ENCODE measurements at regions not wholly inside any gene's neighbourhood (a gene's known extent, or its start where the extent isn't known, plus 50 kb on each side); places are given as distances from the start of the nearest gene placed in this dataset.
"Not testable (repeated sequence)": the region's sequence is repeated elsewhere in the genome, so short reads cannot be mapped to it uniquely, and the experiment has no call there.

- Histone ChIP-seq H3K27me3 (ENCODE audit: control insufficient read depth, insufficient read depth, low read length) (no peaks in the 10 kb centered on the region), H3K9me3 (ENCODE audit: control insufficient read depth, insufficient read depth, low read length) (peaks cover 29% of the 10 kb centered on the region), H3K9ac (ENCODE audit: low read depth, low read length) (no peak overlapping the region)
Measured at GRCh38 chr3:6287088-6287875, 573.6 kb upstream of the GRM7 start.

GRCh38 chr3:6301626-6302025 is 559.3 kb upstream of the GRM7 start:
- Histone ChIP-seq H3K36me3 (ENCODE audit: control insufficient read depth, insufficient read depth, low read length) (no peaks in the 10 kb centered on the region), H3K4me1 (ENCODE audit: control insufficient read depth, insufficient read depth, low read length) (no peaks in the 10 kb centered on the region), H3K4me3 (ENCODE audit: low read depth, low read length) (no peak overlapping the region), H3K9ac (ENCODE audit: low read depth, low read length) (no peak overlapping the region), H3K27me3 (ENCODE audit: control insufficient read depth, insufficient read depth, low read length) (no peaks in the 10 kb centered on the region), H3K27ac (ENCODE audit: low read depth, low read length) (no peak overlapping the region), H3K9me3 (ENCODE audit: control insufficient read depth, insufficient read depth, low read length) (no peaks in the 10 kb centered on the region)

More at GRCh38 chr3:6287088-6287875, 573.6 kb upstream of the GRM7 start:
- H3K27ac ChIP-seq (ENCODE audit: low read depth, low read length) = no peak overlapping the region
- H3K4me1 ChIP-seq (ENCODE audit: control insufficient read depth, insufficient read depth, low read length) = no peaks in the 10 kb centered on the region; the same call in 1 of the 2 replicates
- H3K36me3 ChIP-seq (ENCODE audit: control insufficient read depth, insufficient read depth, low read length) = no peaks in the 10 kb centered on the region
- no peak overlapping the region for H3K4me3 ChIP-seq (ENCODE audit: low read depth, low read length)

GRCh38 chr3:6315906-6316305 is 545.0 kb upstream of the GRM7 start:
- H3K36me3 ChIP-seq (ENCODE audit: control insufficient read depth, insufficient read depth, low read length) = no peaks in the 10 kb centered on the region
- no peak overlapping the region for H3K27ac ChIP-seq (ENCODE audit: low read depth, low read length)
- H3K9me3 ChIP-seq (ENCODE audit: control insufficient read depth, insufficient read depth, low read length) = no peaks in the 10 kb centered on the region

GRCh38 chr3:6321999-6322398 is 538.9 kb upstream of the GRM7 start:
- no peaks in the 10 kb centered on the region for H3K27me3 ChIP-seq (ENCODE audit: control insufficient read depth, insufficient read depth, low read length)
- no peaks in the 10 kb centered on the region for H3K9me3 ChIP-seq (ENCODE audit: control insufficient read depth, insufficient read depth, low read length)
- H3K4me1 ChIP-seq (ENCODE audit: control insufficient read depth, insufficient read depth, low read length) = no peaks in the 10 kb centered on the region
- H3K9ac ChIP-seq (ENCODE audit: low read depth, low read length) = no peak overlapping the region
- H3K27ac ChIP-seq (ENCODE audit: low read depth, low read length) = no peak overlapping the region
- no peaks in the 10 kb centered on the region for H3K36me3 ChIP-seq (ENCODE audit: control insufficient read depth, insufficient read depth, low read length)
- H3K4me3 ChIP-seq (ENCODE audit: low read depth, low read length) = no peak overlapping the region

More at GRCh38 chr3:6315906-6316305, 545.0 kb upstream of the GRM7 start:
- Histone ChIP-seq H3K4me1 (ENCODE audit: control insufficient read depth, insufficient read depth, low read length) (no peaks in the 10 kb centered on the region), H3K27me3 (ENCODE audit: control insufficient read depth, insufficient read depth, low read length) (no peaks in the 10 kb centered on the region), H3K9ac (ENCODE audit: low read depth, low read length) (no peak overlapping the region), H3K4me3 (ENCODE audit: low read depth, low read length) (no peak overlapping the region)

GRCh38 chr3:6326771-6327170 is 534.1 kb upstream of the GRM7 start:
- no peaks in the 10 kb centered on the region for H3K36me3 ChIP-seq (ENCODE audit: control insufficient read depth, insufficient read depth, low read length)
- H3K9me3 ChIP-seq (ENCODE audit: control insufficient read depth, insufficient read depth, low read length) = no peaks in the 10 kb centered on the region
- H3K27me3 ChIP-seq (ENCODE audit: control insufficient read depth, insufficient read depth, low read length) = no peaks in the 10 kb centered on the region
- no peaks in the 10 kb centered on the region for H3K4me1 ChIP-seq (ENCODE audit: control insufficient read depth, insufficient read depth, low read length)
- no peak overlapping the region for H3K27ac ChIP-seq (ENCODE audit: low read depth, low read length)
- no peak overlapping the region for H3K9ac ChIP-seq (ENCODE audit: low read depth, low read length)
- H3K4me3 ChIP-seq (ENCODE audit: low read depth, low read length) = no peak overlapping the region

DNA sequence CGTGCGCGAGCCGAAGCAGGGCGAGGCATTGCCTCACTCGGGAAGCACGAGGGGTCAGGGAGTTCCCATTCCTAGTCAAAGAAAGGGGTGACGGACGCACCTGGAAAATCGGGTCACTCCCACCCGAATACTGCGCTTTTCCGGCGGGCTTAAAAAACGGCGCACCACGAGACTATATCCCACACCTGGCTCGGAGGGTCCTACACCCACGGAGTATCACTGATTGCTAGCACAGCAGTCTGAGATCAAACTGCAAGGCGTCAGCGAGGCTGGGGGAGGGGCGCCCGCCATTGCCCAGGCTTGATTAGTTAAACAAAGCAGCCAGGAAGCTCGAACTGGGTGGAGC is 520.0 kb upstream of the GRM7 start:
- not testable (repeated sequence) for H3K27ac ChIP-seq (ENCODE audit: low read depth, low read length); H3K27me3 ChIP-seq (ENCODE audit: control insufficient read depth, insufficient read depth, low read length); H3K9me3 ChIP-seq (ENCODE audit: control insufficient read depth, insufficient read depth, low read length); H3K4me3 ChIP-seq (ENCODE audit: low read depth, low read length); H3K36me3 ChIP-seq (ENCODE audit: control insufficient read depth, insufficient read depth, low read length); H3K9ac ChIP-seq (ENCODE audit: low read depth, low read length); H3K4me1 ChIP-seq (ENCODE audit: control insufficient read depth, insufficient read depth, low read length)

GRCh38 chr3:6351752-6352151 is 509.2 kb upstream of the GRM7 start:
- H3K36me3 ChIP-seq (ENCODE audit: control insufficient read depth, insufficient read depth, low read length) = no peaks in the 10 kb centered on the region
- H3K27ac ChIP-seq (ENCODE audit: low read depth, low read length) = no peak overlapping the region
- H3K9ac ChIP-seq (ENCODE audit: low read depth, low read length) = no peak overlapping the region
- no peaks in the 10 kb centered on the region for H3K4me1 ChIP-seq (ENCODE audit: control insufficient read depth, insufficient read depth, low read length)
- no peaks in the 10 kb centered on the region for H3K27me3 ChIP-seq (ENCODE audit: control insufficient read depth, insufficient read depth, low read length)
- H3K4me3 ChIP-seq (ENCODE audit: low read depth, low read length) = no peak overlapping the region
- H3K9me3 ChIP-seq (ENCODE audit: control insufficient read depth, insufficient read depth, low read length) = no peaks in the 10 kb centered on the region

DNA sequence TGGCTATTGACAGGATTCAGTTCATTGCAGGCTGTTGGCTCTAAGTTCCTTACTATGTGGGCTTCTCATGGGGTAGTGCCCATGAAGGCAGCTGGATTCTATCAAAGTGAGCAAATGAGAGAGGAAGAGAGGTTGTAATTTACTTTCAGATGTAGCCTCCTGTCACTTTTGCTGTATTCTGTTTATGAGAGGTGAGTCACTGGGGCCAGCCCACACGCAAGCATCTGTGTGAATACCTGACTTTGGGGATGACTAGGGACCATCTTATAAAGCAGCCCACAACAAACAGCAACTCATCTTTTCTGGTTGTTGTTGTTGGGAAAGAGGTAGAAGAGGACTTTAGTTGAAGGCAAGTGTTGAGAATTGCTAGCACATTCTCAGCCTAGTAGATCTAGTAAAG is 506.3 kb upstream of the GRM7 start:
- H3K9ac ChIP-seq (ENCODE audit: low read depth, low read length) = no peak overlapping the region
- H3K27me3 ChIP-seq (ENCODE audit: control insufficient read depth, insufficient read depth, low read length) = no peaks in the 10 kb centered on the region
- H3K36me3 ChIP-seq (ENCODE audit: control insufficient read depth, insufficient read depth, low read length) = no peaks in the 10 kb centered on the region
- H3K4me1 ChIP-seq (ENCODE audit: control insufficient read depth, insufficient read depth, low read length) = no peaks in the 10 kb centered on the region
- no peak overlapping the region for H3K27ac ChIP-seq (ENCODE audit: low read depth, low read length)
- no peak overlapping the region for H3K4me3 ChIP-seq (ENCODE audit: low read depth, low read length)
- H3K9me3 ChIP-seq (ENCODE audit: control insufficient read depth, insufficient read depth, low read length) = no peaks in the 10 kb centered on the region

GRCh38 chr3:6362406-6362805 is 498.5 kb upstream of the GRM7 start:
- Histone ChIP-seq H3K4me1 (ENCODE audit: control insufficient read depth, insufficient read depth, low read length) (peaks cover 9% of the 10 kb centered on the region; the same call in 1 of the 2 replicates), H3K36me3 (ENCODE audit: control insufficient read depth, insufficient read depth, low read length) (no peaks in the 10 kb centered on the region), H3K4me3 (ENCODE audit: low read depth, low read length) (no peak overlapping the region), H3K27me3 (ENCODE audit: control insufficient read depth, insufficient read depth, low read length) (no peaks in the 10 kb centered on the region), H3K9ac (ENCODE audit: low read depth, low read length) (no peak overlapping the region), H3K27ac (ENCODE audit: low read depth, low read length) (no peak overlapping the region), H3K9me3 (ENCODE audit: control insufficient read depth, insufficient read depth, low read length) (no peaks in the 10 kb centered on the region)

- no peaks in the 10 kb centered on the region for H3K9me3 ChIP-seq (ENCODE audit: control insufficient read depth, insufficient read depth, low read length)
- no peak overlapping the region for H3K9ac ChIP-seq (ENCODE audit: low read depth, low read length)
Measured at GRCh38 chr3:6367171-6367570, 493.7 kb upstream of the GRM7 start.

DNA sequence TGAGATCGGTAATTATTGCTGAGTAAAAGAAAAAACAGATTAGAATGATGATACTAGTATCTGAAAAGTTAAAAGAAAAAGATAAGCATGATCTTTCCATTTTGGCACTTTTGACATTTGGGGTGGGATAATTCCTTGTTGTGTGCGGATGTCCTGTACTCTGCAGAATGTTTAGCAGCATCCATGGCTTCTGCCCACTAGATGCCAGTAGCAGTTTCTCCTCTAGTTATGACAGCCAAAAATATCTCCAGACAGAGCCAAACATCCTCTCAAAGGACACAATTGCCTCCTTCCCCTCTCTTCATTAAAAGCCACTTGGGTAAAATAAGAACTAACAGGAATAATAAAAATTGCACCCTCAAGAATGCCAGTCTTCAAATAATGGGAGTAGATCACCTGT is 468.8 kb upstream of the GRM7 start:
- Histone ChIP-seq H3K9me3 (ENCODE audit: control insufficient read depth, insufficient read depth, low read length) (no peaks in the 10 kb centered on the region), H3K4me3 (ENCODE audit: low read depth, low read length) (no peak overlapping the region), H3K27me3 (ENCODE audit: control insufficient read depth, insufficient read depth, low read length) (no peaks in the 10 kb centered on the region), H3K36me3 (ENCODE audit: control insufficient read depth, insufficient read depth, low read length) (no peaks in the 10 kb centered on the region), H3K4me1 (ENCODE audit: control insufficient read depth, insufficient read depth, low read length) (no peaks in the 10 kb centered on the region), H3K27ac (ENCODE audit: low read depth, low read length) (no peak overlapping the region), H3K9ac (ENCODE audit: low read depth, low read length) (no peak overlapping the region)

More at GRCh38 chr3:6367171-6367570, 493.7 kb upstream of the GRM7 start:
- Histone ChIP-seq H3K4me1 (ENCODE audit: control insufficient read depth, insufficient read depth, low read length) (peaks cover 2% of the 10 kb centered on the region; the same call in 1 of the 2 replicates), H3K36me3 (ENCODE audit: control insufficient read depth, insufficient read depth, low read length) (no peaks in the 10 kb centered on the region), H3K4me3 (ENCODE audit: low read depth, low read length) (no peak overlapping the region), H3K27me3 (ENCODE audit: control insufficient read depth, insufficient read depth, low read length) (no peaks in the 10 kb centered on the region), H3K27ac (ENCODE audit: low read depth, low read length) (no peak overlapping the region)

Data from HUES48 (cell line).